ENCODE measurements at regions not wholly inside any gene's neighbourhood (a gene's known extent, or its start where the extent isn't known, plus 50 kb on each side); places are given as distances from the start of the nearest gene placed in this dataset.

GRCh38 chr4:24464566-24464965, 119.8 kb downstream of the DHX15 start:
- TF ChIP-seq CTCF (IDR thresholded peaks at IDR 0.05): no peak
- TF ChIP-seq POLR2A (IDR thresholded peaks at IDR 0.05): no peak
- no peak for TF ChIP-seq POLR2AphosphoS5 (IDR thresholded peaks at IDR 0.05)
